ENCODE measurements at regions not wholly inside any gene's neighbourhood (a gene's known extent, or its start where the extent isn't known, plus 50 kb on each side); places are given as distances from the start of the nearest gene placed in this dataset.

GRCh38 chr7:98493030-98493778, 92.3 kb upstream of the BAIAP2L1 start:
- no peak for TF ChIP-seq CTCF (conservative IDR thresholded peaks at IDR 0.05; ENCODE audit: low read length)
- TF ChIP-seq EZH2phosphoT487 (IDR thresholded peaks at IDR 0.05; ENCODE audit: borderline replicate concordance) = no peak

All from Loucy (cell line).